GM21825 (cell line): ENCODE measurements at regions not wholly inside any gene's neighbourhood (a gene's known extent, or its start where the extent isn't known, plus 50 kb on each side); places are given as distances from the start of the nearest gene placed in this dataset.
"Not testable (repeated sequence)": the region's sequence is repeated elsewhere in the genome, so short reads cannot be mapped to it uniquely, and the experiment has no call there.

Experiments
- ATAC-seq: cut with Tn5 transposase; IDR thresholded peaks from one replicate; pipeline ENCODE4 v1.9.1; 2021; ENCODE audit warnings: mild to moderate bottlenecking, moderate library complexity; ENCODE audit not compliant: unreplicated experiment

- ATAC-seq, result no peak
These were observed 147.6 kb downstream of the KBTBD8 start for GRCh38 chr3:67145738-67146137.

- ATAC-seq, result no peak
These were observed 156.3 kb downstream of the KBTBD8 start for GRCh38 chr3:67154429-67154828.

GRCh38 chr3:67167481-67167880 is 169.4 kb downstream of the KBTBD8 start:
- ATAC-seq, result no peak

GRCh38 chr3:67171841-67172240 is 173.7 kb downstream of the KBTBD8 start:
- no peak for ATAC-seq

GRCh38 chr3:67173130-67173529 is 175.0 kb downstream of the KBTBD8 start:
- not testable (repeated sequence) for ATAC-seq

GRCh38 chr3:67176396-67176795 is 178.3 kb downstream of the KBTBD8 start:
- no peak for ATAC-seq

- no peak for ATAC-seq
These were observed 194.4 kb downstream of the KBTBD8 start for GRCh38 chr3:67192466-67192865.

- ATAC-seq, result no peak
These were observed 198.6 kb downstream of the KBTBD8 start for GRCh38 chr3:67196677-67197076.

GRCh38 chr3:67198374-67198773 is 200.3 kb downstream of the KBTBD8 start:
- ATAC-seq, result no peak

GRCh38 chr3:67200618-67201017 is 202.5 kb downstream of the KBTBD8 start:
- ATAC-seq, result no peak

GRCh38 chr3:67201026-67201425 is 202.9 kb downstream of the KBTBD8 start:
- ATAC-seq, result no peak

- no peak for ATAC-seq
These were observed 203.9 kb downstream of the KBTBD8 start for GRCh38 chr3:67202053-67202452.

GRCh38 chr3:67204951-67205350 is 206.8 kb downstream of the KBTBD8 start:
- no peak for ATAC-seq

- ATAC-seq, result no peak
These were observed 217.6 kb downstream of the KBTBD8 start for GRCh38 chr3:67215690-67216089.

- no peak for ATAC-seq
These were observed 228.9 kb downstream of the KBTBD8 start for GRCh38 chr3:67227030-67227429.

- no peak for ATAC-seq
These were observed 230.0 kb downstream of the KBTBD8 start for GRCh38 chr3:67228136-67228535.

GRCh38 chr3:67232642-67233041 is 234.5 kb downstream of the KBTBD8 start:
- ATAC-seq, result no peak

GRCh38 chr3:67239353-67239752 is 241.2 kb downstream of the KBTBD8 start:
- ATAC-seq, result no peak

- no peak for ATAC-seq
These were observed 243.0 kb downstream of the KBTBD8 start for GRCh38 chr3:67241084-67241483.

GRCh38 chr3:67244130-67244529 is 246.0 kb downstream of the KBTBD8 start:
- ATAC-seq, result no peak

- no peak for ATAC-seq
These were observed 247.4 kb downstream of the KBTBD8 start for GRCh38 chr3:67245545-67245944.

- ATAC-seq, result no peak
These were observed 250.6 kb downstream of the KBTBD8 start for GRCh38 chr3:67248726-67249125.

GRCh38 chr3:67252906-67253305 is 254.8 kb downstream of the KBTBD8 start:
- not testable (repeated sequence) for ATAC-seq
